AG10803 (cell line): ENCODE measurements at regions not wholly inside any gene's neighbourhood (a gene's known extent, or its start where the extent isn't known, plus 50 kb on each side); places are given as distances from the start of the nearest gene placed in this dataset.
"Not testable (repeated sequence)": the region's sequence is repeated elsewhere in the genome, so short reads cannot be mapped to it uniquely, and the experiment has no call there.

Source experiments
- DNase-seq: peaks from one replicate; pipeline ENCODE4 v3.0.0; 2010; ENCODE audit warnings: low read depth
- H3K4me3 ChIP-seq: 2 replicates; pipeline ENCODE4 v1.5.1; 2011; ENCODE audit warnings: mild to moderate bottlenecking, low read length, control low read depth
- CTCF ChIP-seq: conservative IDR thresholded peaks from 2 replicates; pipeline ENCODE4 v1.5.1; 2011; ENCODE audit warnings: mild to moderate bottlenecking, low read length, control low read depth, inconsistent platforms

DNA sequence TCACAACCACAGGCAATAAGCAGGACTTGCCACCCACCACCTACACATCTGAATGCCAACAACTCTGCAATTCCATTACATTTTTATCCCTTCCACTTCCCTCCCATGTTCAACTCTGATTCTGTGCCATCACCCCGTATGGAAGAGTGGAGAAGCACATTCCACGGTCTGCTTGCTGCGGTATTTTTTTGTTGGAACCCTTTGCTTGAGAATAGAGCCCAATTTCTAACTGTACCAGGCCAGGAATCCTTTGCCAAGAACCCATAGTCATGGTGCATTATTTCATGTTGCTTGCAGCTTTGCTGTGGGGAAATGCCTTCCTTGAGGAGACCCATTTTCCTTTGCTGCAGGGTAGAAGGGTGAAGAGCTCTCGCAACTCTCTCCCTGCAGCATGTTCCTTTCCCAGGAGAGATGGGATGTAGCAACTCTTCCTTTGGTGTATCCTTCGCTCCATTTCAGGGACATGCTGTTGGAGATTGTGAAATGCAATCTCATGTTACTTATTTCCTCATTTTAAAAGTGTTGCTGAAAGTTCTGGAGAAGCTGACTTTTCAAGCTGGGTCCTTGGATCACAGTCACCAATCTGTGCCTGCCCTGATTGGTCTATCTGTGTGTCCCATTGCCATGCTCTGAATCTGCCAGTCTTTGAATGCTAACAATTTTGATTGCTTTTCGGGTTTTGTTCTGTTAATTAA is 69.8 kb upstream of the STARD13 start:
- TF ChIP-seq CTCF: no peak
- H3K4me3 ChIP-seq: no peak overlapping the region
- DNase-seq: peak; percentile 84

DNA sequence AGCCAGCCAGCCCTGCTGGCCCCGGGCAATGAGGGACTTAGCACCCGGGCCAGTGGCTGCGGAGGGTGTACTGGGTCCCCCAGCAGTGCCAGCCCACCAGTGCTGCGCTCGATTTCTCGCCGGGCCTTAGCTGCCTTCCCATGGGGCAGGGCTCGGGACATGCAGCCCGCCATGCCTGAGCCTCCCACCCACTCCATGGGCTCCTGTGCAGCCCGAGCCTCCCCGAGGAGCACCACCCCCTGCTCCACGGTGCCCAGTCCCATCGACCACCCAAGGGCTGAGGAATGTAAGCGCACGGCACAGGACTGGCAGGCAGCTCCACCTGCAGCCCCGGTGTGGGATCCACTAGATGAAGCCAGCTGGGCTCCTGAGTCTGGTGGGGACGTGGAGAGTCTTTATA is 72.5 kb upstream of the STARD13 start:
- not testable (repeated sequence) for DNase-seq, H3K4me3 ChIP-seq

GRCh38 chr13:33362986-33363727 is 77.6 kb upstream of the STARD13 start:
- no peak for TF ChIP-seq CTCF
- DNase-seq: no peak
- H3K4me3 ChIP-seq: no peak overlapping the region

GRCh38 chr13:33364192-33364591 is 78.6 kb upstream of the STARD13 start:
- H3K4me3 ChIP-seq: no peak overlapping the region
- no peak for DNase-seq
- TF ChIP-seq CTCF: no peak

DNA sequence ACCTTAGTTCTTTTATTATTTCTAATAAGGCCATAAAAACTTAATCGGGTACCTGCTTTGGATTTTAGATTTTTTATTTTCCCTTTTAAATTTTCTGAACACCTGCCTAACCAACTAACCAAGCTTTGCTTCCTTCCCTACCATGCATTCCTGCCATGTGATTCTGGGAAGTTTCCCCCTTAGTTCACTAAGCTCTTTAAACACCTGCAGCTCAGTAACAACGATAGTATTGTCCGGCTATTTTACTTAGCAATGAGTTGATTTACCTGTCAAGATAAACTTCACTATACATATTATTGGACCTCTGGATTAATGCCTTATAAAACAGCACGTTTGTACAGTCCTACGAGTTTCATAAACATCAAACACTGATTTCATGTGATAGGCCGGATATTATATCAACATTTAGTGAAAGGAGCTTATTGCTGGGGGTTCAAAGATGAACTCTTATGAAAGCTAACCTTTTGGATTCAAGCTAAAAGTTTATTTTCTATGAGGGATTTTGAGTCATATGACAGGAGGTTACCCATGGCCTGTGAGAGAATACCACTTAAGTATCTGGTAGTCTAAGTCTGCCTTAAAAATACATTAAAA is 81.0 kb upstream of the STARD13 start:
- no peak overlapping the region for H3K4me3 ChIP-seq
- no peak for DNase-seq
- TF ChIP-seq CTCF: no peak

DNA sequence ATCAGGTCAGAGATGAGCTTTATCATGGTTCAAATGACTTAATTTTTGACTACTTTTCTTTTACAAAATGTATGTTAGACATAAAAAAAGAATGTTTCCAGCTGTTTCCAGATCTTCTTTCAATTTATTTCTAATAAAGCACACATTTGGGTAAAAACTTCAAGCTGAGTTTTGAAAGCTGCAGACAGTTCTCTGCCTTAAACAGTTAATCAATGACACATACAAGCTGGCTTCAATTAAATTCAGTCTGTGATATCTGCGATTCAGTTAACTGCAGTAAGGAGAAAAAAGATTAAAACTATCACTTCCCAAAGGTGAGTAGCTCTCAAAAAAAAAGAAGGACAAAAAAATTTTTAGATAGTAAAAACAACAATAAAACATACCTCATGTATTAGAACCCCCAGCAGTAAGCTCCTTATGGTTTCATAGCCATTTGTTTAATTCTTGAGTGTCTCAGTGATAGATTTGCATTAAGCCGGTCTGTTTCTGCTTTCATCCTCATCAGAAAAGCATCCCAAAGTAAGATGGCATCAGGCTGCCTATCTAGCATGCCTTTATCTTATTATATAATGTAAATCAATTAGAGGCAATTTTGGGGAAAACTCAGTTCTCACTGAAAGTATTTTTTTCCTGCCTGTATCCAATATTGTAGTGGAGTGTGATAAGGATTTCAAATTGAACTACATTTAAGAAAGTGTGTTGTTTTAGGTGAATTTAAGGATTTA is 81.8 kb upstream of the STARD13 start:
- no peak overlapping the region for H3K4me3 ChIP-seq
- no peak for DNase-seq
- TF ChIP-seq CTCF: no peak

DNA sequence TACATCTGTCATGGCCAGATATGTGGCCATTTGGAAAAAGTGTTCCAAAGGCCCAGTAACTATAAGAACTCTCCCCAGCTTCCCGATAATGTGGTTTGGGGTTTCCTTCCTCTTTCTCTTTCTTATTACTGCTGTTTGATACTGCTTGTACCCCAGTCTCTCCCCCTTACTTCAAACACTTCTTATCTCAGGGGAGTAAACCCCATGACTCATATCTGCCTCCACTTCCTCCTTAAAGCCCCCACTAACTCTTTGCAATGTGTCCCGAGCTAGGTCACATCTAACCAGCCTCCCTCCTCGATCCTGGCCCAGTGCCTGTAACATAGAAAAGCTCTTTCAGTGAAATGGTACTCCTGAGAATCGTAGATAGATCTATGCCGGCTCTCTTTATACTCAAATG is 82.4 kb upstream of the STARD13 start:
- no peak for DNase-seq
- TF ChIP-seq CTCF: no peak
- H3K4me3 ChIP-seq: no peak overlapping the region
